ENCODE measurements at regions not wholly inside any gene's neighbourhood (a gene's known extent, or its start where the extent isn't known, plus 50 kb on each side); places are given as distances from the start of the nearest gene placed in this dataset.

- TF ChIP-seq, protein P1, sequence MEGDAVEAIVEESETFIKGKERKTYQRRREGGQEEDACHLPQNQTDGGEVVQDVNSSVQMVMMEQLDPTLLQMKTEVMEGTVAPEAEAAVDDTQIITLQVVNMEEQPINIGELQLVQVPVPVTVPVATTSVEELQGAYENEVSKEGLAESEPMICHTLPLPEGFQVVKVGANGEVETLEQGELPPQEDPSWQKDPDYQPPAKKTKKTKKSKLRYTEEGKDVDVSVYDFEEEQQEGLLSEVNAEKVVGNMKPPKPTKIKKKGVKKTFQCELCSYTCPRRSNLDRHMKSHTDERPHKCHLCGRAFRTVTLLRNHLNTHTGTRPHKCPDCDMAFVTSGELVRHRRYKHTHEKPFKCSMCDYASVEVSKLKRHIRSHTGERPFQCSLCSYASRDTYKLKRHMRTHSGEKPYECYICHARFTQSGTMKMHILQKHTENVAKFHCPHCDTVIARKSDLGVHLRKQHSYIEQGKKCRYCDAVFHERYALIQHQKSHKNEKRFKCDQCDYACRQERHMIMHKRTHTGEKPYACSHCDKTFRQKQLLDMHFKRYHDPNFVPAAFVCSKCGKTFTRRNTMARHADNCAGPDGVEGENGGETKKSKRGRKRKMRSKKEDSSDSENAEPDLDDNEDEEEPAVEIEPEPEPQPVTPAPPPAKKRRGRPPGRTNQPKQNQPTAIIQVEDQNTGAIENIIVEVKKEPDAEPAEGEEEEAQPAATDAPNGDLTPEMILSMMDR (IDR thresholded peaks at IDR 0.05), result no peak
- TF ChIP-seq, protein P2, sequence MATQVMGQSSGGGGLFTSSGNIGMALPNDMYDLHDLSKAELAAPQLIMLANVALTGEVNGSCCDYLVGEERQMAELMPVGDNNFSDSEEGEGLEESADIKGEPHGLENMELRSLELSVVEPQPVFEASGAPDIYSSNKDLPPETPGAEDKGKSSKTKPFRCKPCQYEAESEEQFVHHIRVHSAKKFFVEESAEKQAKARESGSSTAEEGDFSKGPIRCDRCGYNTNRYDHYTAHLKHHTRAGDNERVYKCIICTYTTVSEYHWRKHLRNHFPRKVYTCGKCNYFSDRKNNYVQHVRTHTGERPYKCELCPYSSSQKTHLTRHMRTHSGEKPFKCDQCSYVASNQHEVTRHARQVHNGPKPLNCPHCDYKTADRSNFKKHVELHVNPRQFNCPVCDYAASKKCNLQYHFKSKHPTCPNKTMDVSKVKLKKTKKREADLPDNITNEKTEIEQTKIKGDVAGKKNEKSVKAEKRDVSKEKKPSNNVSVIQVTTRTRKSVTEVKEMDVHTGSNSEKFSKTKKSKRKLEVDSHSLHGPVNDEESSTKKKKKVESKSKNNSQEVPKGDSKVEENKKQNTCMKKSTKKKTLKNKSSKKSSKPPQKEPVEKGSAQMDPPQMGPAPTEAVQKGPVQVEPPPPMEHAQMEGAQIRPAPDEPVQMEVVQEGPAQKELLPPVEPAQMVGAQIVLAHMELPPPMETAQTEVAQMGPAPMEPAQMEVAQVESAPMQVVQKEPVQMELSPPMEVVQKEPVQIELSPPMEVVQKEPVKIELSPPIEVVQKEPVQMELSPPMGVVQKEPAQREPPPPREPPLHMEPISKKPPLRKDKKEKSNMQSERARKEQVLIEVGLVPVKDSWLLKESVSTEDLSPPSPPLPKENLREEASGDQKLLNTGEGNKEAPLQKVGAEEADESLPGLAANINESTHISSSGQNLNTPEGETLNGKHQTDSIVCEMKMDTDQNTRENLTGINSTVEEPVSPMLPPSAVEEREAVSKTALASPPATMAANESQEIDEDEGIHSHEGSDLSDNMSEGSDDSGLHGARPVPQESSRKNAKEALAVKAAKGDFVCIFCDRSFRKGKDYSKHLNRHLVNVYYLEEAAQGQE (IDR thresholded peaks at IDR 0.05; ENCODE audit: insufficient read depth in 1 of 2, low read depth in 2 of 2, low read length in 1 of 2), result no peak
These were observed 128.1 kb upstream of the LHCGR start for GRCh38 chr2:48883661-48884060.
